Mesendoderm (in vitro differentiated cells): ENCODE measurements at regions not wholly inside any gene's neighbourhood (a gene's known extent, or its start where the extent isn't known, plus 50 kb on each side); places are given as distances from the start of the nearest gene placed in this dataset.

ENCODE experiments used
- DNase-seq: peaks from one replicate; pipeline ENCODE4 v3.0.0; 2013
- H2AK5ac ChIP-seq: 2 replicates; pipeline ENCODE4 v1.6.1; 2013; ENCODE audit warnings: low read length, inconsistent platforms
- H2BK120ac ChIP-seq: 2 replicates; pipeline ENCODE4 v1.6.1; 2013; ENCODE audit warnings: low read depth, mild to moderate bottlenecking, low read length, moderate library complexity, mixed read lengths
- H2BK15ac ChIP-seq: replicated peaks from 2 replicates; pipeline ENCODE4 v1.6.1; 2013; ENCODE audit warnings: low read depth, mild to moderate bottlenecking, moderate library complexity
- H2BK5ac ChIP-seq: 2 replicates; pipeline ENCODE4 v1.6.1; 2013; ENCODE audit warnings: low read length, inconsistent platforms
- H3K18ac ChIP-seq: 2 replicates; pipeline ENCODE4 v1.6.1; 2013; ENCODE audit warnings: mild to moderate bottlenecking, low read length, mixed read lengths
- H3K23ac ChIP-seq: one replicate; pipeline ENCODE4 v1.6.1; 2013; ENCODE audit warnings: low read length
- H3K27ac ChIP-seq: 2 replicates; pipeline ENCODE4 v1.5.1; 2013; ENCODE audit warnings: low read depth, mild to moderate bottlenecking, inconsistent platforms, low read length, moderate library complexity
- H3K27me3 ChIP-seq: 2 replicates; pipeline ENCODE4 v1.6.1; 2013; ENCODE audit warnings: low read length, control low read depth, mild to moderate bottlenecking, inconsistent platforms; ENCODE audit not compliant: insufficient read depth, poor library complexity
- H3K36me3 ChIP-seq: 2 replicates; pipeline ENCODE4 v1.6.1; 2013; ENCODE audit warnings: low read length, inconsistent platforms; ENCODE audit not compliant: control insufficient read depth, insufficient read depth
- H3K4ac ChIP-seq: one replicate; pipeline ENCODE4 v1.6.1; 2013; ENCODE audit warnings: low read depth, mild to moderate bottlenecking, low read length, moderate library complexity
- H3K4me1 ChIP-seq: 2 replicates; pipeline ENCODE4 v1.6.1; 2013; ENCODE audit warnings: low read depth, low read length, inconsistent platforms; ENCODE audit not compliant: control insufficient read depth
- H3K4me2 ChIP-seq: 2 replicates; pipeline ENCODE4 v1.6.1; 2013; ENCODE audit warnings: low read length
- H3K4me3 ChIP-seq: 2 replicates; pipeline ENCODE4 v1.5.1; 2013; ENCODE audit warnings: mild to moderate bottlenecking, low read length
- H3K56ac ChIP-seq: one replicate; pipeline ENCODE4 v1.6.1; 2013; ENCODE audit warnings: low read length
- H3K79me1 ChIP-seq: 2 replicates; pipeline ENCODE4 v1.6.1; 2013; ENCODE audit warnings: low read length, inconsistent platforms
- H3K79me2 ChIP-seq: 2 replicates; pipeline ENCODE4 v1.6.1; 2013; ENCODE audit warnings: mild to moderate bottlenecking, low read length; ENCODE audit not compliant: control insufficient read depth, insufficient read depth
- H3K9ac ChIP-seq: 2 replicates; pipeline ENCODE4 v1.6.1; 2013; ENCODE audit warnings: low read length, inconsistent platforms
- H4K5ac ChIP-seq: one replicate; pipeline ENCODE4 v1.6.1; 2013; ENCODE audit warnings: low read length
- H4K8ac ChIP-seq: one replicate; pipeline ENCODE4 v1.6.1; 2013; ENCODE audit warnings: low read depth, mild to moderate bottlenecking, control low read depth, low read length, moderate library complexity
- WGBS: extraction: QIAGEN DNeasy Blood & Tissue Kit; methylation state at CpG from one replicate; pipeline ENCODE4 v1.1.7; 2013; ENCODE audit warnings: low lambda C conversion rate, missing lambda C conversion rate; ENCODE audit not compliant: insufficient coverage; ENCODE audit errors: extremely low coverage; 5-methylcytosine and 5-hydroxymethylcytosine counted together

GRCh38 chr14:22232933-22233332 is 356.1 kb downstream of the DAD1 start:
- H2BK120ac ChIP-seq: no peak overlapping the region
- H2AK5ac ChIP-seq: no peak overlapping the region
- H3K79me2 ChIP-seq: no peaks in the 10 kb centered on the region
- no peaks in the 10 kb centered on the region for H3K4me1 ChIP-seq
- WGBS: no CpG with 5 or more reads among the region's 2 CpGs
- no peak overlapping the region for H2BK15ac ChIP-seq
- H4K5ac ChIP-seq: no peak overlapping the region
- H3K4me2 ChIP-seq: no peak overlapping the region
- H3K18ac ChIP-seq: no peak overlapping the region
- no peak overlapping the region for H3K27ac ChIP-seq
- H3K27me3 ChIP-seq: no peaks in the 10 kb centered on the region
- no peak overlapping the region for H3K56ac ChIP-seq
- H3K4ac ChIP-seq: no peak overlapping the region
- H3K79me1 ChIP-seq: no peaks in the 10 kb centered on the region
- no peak overlapping the region for H2BK5ac ChIP-seq
- no peak overlapping the region for H4K8ac ChIP-seq
- H3K9ac ChIP-seq: no peak overlapping the region
- no peaks in the 10 kb centered on the region for H3K36me3 ChIP-seq
- no peak overlapping the region for H3K23ac ChIP-seq
- no peak overlapping the region for H3K4me3 ChIP-seq
- DNase-seq: no peak

- peak; percentile 62 for DNase-seq
- no peak overlapping the region for H3K18ac ChIP-seq
- no peak overlapping the region for H2BK120ac ChIP-seq
- H2BK15ac ChIP-seq: no peak overlapping the region
- H3K56ac ChIP-seq: no peak overlapping the region
- no peak overlapping the region for H3K9ac ChIP-seq
- H3K4ac ChIP-seq: no peak overlapping the region
- H3K23ac ChIP-seq: no peak overlapping the region
- no peak overlapping the region for H2BK5ac ChIP-seq
- no peak overlapping the region for H4K5ac ChIP-seq
- no peaks in the 10 kb centered on the region for H3K4me1 ChIP-seq
- no peaks in the 10 kb centered on the region for H3K27me3 ChIP-seq
- H3K4me3 ChIP-seq: no peak overlapping the region
- H3K79me2 ChIP-seq: no peaks in the 10 kb centered on the region
- no peak overlapping the region for H3K4me2 ChIP-seq
- H4K8ac ChIP-seq: no peak overlapping the region
- H3K79me1 ChIP-seq: no peaks in the 10 kb centered on the region
- no peak overlapping the region for H2AK5ac ChIP-seq
- no peak overlapping the region for H3K27ac ChIP-seq
- no peaks in the 10 kb centered on the region for H3K36me3 ChIP-seq
These were observed 356.5 kb downstream of the DAD1 start for GRCh38 chr14:22232486-22232885.

- Histone ChIP-seq H2BK5ac (no peak overlapping the region), H2AK5ac (no peak overlapping the region), H2BK15ac (no peak overlapping the region), H3K79me2 (no peaks in the 10 kb centered on the region), H3K18ac (no peak overlapping the region), H3K56ac (no peak overlapping the region), H2BK120ac (no peak overlapping the region), H4K5ac (no peak overlapping the region), H3K4ac (no peak overlapping the region), H3K79me1 (no peaks in the 10 kb centered on the region), H3K4me3 (no peak overlapping the region), H3K9ac (no peak overlapping the region), H3K36me3 (no peaks in the 10 kb centered on the region), H4K8ac (no peak overlapping the region), H3K27me3 (no peaks in the 10 kb centered on the region), H3K23ac (no peak overlapping the region), H3K4me2 (no peak overlapping the region), H3K4me1 (no peaks in the 10 kb centered on the region), H3K27ac (no peak overlapping the region)
- WGBS: no CpG with 5 or more reads among the region's 1 CpG
- no peak for DNase-seq
These were observed 358.0 kb downstream of the DAD1 start for GRCh38 chr14:22231018-22231417.

GRCh38 chr14:22230517-22230916 is 358.5 kb downstream of the DAD1 start:
- no peak overlapping the region for H3K56ac ChIP-seq
- no peak overlapping the region for H3K18ac ChIP-seq
- H4K5ac ChIP-seq: no peak overlapping the region
- WGBS: no CpG with 5 or more reads among the region's 2 CpGs
- H3K79me1 ChIP-seq: no peaks in the 10 kb centered on the region
- H3K36me3 ChIP-seq: no peaks in the 10 kb centered on the region
- no peaks in the 10 kb centered on the region for H3K27me3 ChIP-seq
- no peak overlapping the region for H3K4ac ChIP-seq
- H2BK15ac ChIP-seq: no peak overlapping the region
- H3K4me1 ChIP-seq: no peaks in the 10 kb centered on the region
- no peak overlapping the region for H2BK5ac ChIP-seq
- no peak overlapping the region for H3K27ac ChIP-seq
- no peak overlapping the region for H4K8ac ChIP-seq
- H2BK120ac ChIP-seq: no peak overlapping the region
- H3K9ac ChIP-seq: no peak overlapping the region
- H2AK5ac ChIP-seq: no peak overlapping the region
- H3K4me3 ChIP-seq: no peak overlapping the region
- H3K23ac ChIP-seq: no peak overlapping the region
- no peak overlapping the region for H3K4me2 ChIP-seq
- no peak for DNase-seq
- H3K79me2 ChIP-seq: no peaks in the 10 kb centered on the region

GRCh38 chr14:22227084-22227483 is 361.9 kb downstream of the DAD1 start:
- Histone ChIP-seq H3K56ac (no peak overlapping the region), H2BK5ac (no peak overlapping the region), H2BK15ac (peak overlapping the region; percentile 64), H3K4ac (no peak overlapping the region), H3K9ac (no peak overlapping the region), H3K27ac (no peak overlapping the region), H3K4me1 (no peaks in the 10 kb centered on the region), H3K18ac (no peak overlapping the region), H3K79me1 (no peaks in the 10 kb centered on the region), H2BK120ac (no peak overlapping the region), H4K8ac (no peak overlapping the region), H3K36me3 (no peaks in the 10 kb centered on the region), H3K79me2 (no peaks in the 10 kb centered on the region), H4K5ac (no peak overlapping the region), H3K4me2 (no peak overlapping the region), H2AK5ac (no peak overlapping the region), H3K27me3 (no peaks in the 10 kb centered on the region), H3K4me3 (no peak overlapping the region), H3K23ac (no peak overlapping the region)
- no CpG with 5 or more reads among the region's 4 CpGs for WGBS
- no peak for DNase-seq

- Histone ChIP-seq H3K36me3 (no peaks in the 10 kb centered on the region), H2AK5ac (no peak overlapping the region), H3K9ac (no peak overlapping the region), H3K4me3 (no peak overlapping the region), H3K23ac (no peak overlapping the region), H2BK5ac (no peak overlapping the region), H3K4me1 (no peaks in the 10 kb centered on the region), H2BK120ac (no peak overlapping the region), H3K56ac (no peak overlapping the region), H4K8ac (no peak overlapping the region), H3K18ac (no peak overlapping the region), H3K27ac (no peak overlapping the region), H3K4me2 (no peak overlapping the region), H4K5ac (no peak overlapping the region), H3K4ac (no peak overlapping the region), H3K27me3 (no peaks in the 10 kb centered on the region), H3K79me2 (no peaks in the 10 kb centered on the region), H2BK15ac (no peak overlapping the region), H3K79me1 (no peaks in the 10 kb centered on the region)
- WGBS: no CpG with 5 or more reads among the region's 8 CpGs
- DNase-seq: peak; percentile 51
These were observed 362.6 kb downstream of the DAD1 start for GRCh38 chr14:22226381-22226780.
